H1 (cell line): ENCODE measurements at regions not wholly inside any gene's neighbourhood (a gene's known extent, or its start where the extent isn't known, plus 50 kb on each side); places are given as distances from the start of the nearest gene placed in this dataset.

Experiments
- CEBPB ChIP-seq: IDR thresholded peaks from 2 replicates; pipeline ENCODE4 v1.6.1; 2012; ENCODE audit warnings: low read depth, low read length
- CHD7 ChIP-seq: fragments of 300-600 bp; sonication (generic); IDR thresholded peaks from 2 replicates; pipeline ENCODE4 v1.7.1; 2012; ENCODE audit warnings: low read length, moderate library complexity, mild to moderate bottlenecking, inconsistent platforms; ENCODE audit not compliant: insufficient replicate concordance
- SRF ChIP-seq: IDR thresholded peaks from 2 replicates; pipeline ENCODE4 v1.6.1; 2011; ENCODE audit warnings: mild to moderate bottlenecking, low read depth, low read length, moderate library complexity
- TCF12 ChIP-seq: IDR thresholded peaks from 2 replicates; pipeline ENCODE4 v1.6.1; 2011; ENCODE audit warnings: low read depth, mild to moderate bottlenecking, low read length

- TF ChIP-seq CHD7 = no peak
- no peak for TF ChIP-seq TCF12
- no peak for TF ChIP-seq CEBPB
- no peak for TF ChIP-seq SRF
Observed at GRCh38 chr9:100639854-100640253, 62.0 kb downstream of the CAVIN4 start (continued).
